Keratinocyte (primary cell): ENCODE measurements at regions not wholly inside any gene's neighbourhood (a gene's known extent, or its start where the extent isn't known, plus 50 kb on each side); places are given as distances from the start of the nearest gene placed in this dataset.

Experiments
- DNase-seq: peaks from one replicate; pipeline ENCODE4 v3.0.0-alpha.2; 2011; ENCODE audit warnings: low read depth, missing footprints, low spot score
- FAIRE-seq: peaks from 2 replicates; lab custom pipeline; 2011; peaks lifted over from hg19 to GRCh38; lab: Jason Lieb, UNC
- H2AFZ ChIP-seq: 2 replicates; pipeline ENCODE4 v1.6.0; 2012; ENCODE audit warnings: low read length, control low read depth, inconsistent platforms; ENCODE audit not compliant: control insufficient read depth
- H3K27ac ChIP-seq: 2 replicates; pipeline ENCODE4 v1.5.1; 2011; ENCODE audit warnings: low read length; ENCODE audit not compliant: control insufficient read depth, insufficient read depth
- H3K27me3 ChIP-seq: 3 replicates; pipeline ENCODE4 v1.6.0; 2011; ENCODE audit warnings: low read length; ENCODE audit not compliant: control insufficient read depth, insufficient read depth; ENCODE audit errors: extremely low read depth
- H3K36me3 ChIP-seq, 2 experiments: 2 replicates in 1 of 2; 3 replicates in 1 of 2; pipeline ENCODE4 v1.5.1; 2011; ENCODE audit warnings: low read length in 2 of 2, mild to moderate bottlenecking in 1 of 2; ENCODE audit not compliant: control insufficient read depth in 2 of 2, insufficient read depth in 2 of 2; ENCODE audit errors: extremely low read depth in 1 of 2
- H3K4me1 ChIP-seq: 3 replicates; pipeline ENCODE4 v1.5.1; 2011; ENCODE audit warnings: low read length; ENCODE audit not compliant: control insufficient read depth, insufficient read depth; ENCODE audit errors: extremely low read depth
- H3K4me2 ChIP-seq: 3 replicates; pipeline ENCODE4 v1.6.0; 2011; ENCODE audit warnings: low read depth, low read length; ENCODE audit not compliant: control insufficient read depth, insufficient read depth; ENCODE audit errors: extremely low read depth
- H3K4me3 ChIP-seq, 3 experiments: fragments of 200-600 bp in 1 of 3; sonication (generic) in 1 of 3; 2 replicates in 2 of 3; 3 replicates in 1 of 3; pipeline ENCODE4 v1.5.1; 2011 to 2016; ENCODE audit warnings: low read length in 3 of 3, mild to moderate bottlenecking in 3 of 3, control low read depth in 2 of 3, inconsistent platforms in 1 of 3, low read depth in 1 of 3, mixed read lengths in 1 of 3, mixed run types in 1 of 3, moderate library complexity in 1 of 3; ENCODE audit not compliant: control insufficient read depth in 2 of 3, insufficient read depth in 2 of 3; ENCODE audit errors: extremely low read depth in 1 of 3
- H3K79me2 ChIP-seq: 2 replicates; pipeline ENCODE4 v1.6.0; 2012; ENCODE audit warnings: low read length; ENCODE audit not compliant: control insufficient read depth, insufficient read depth
- H3K9ac ChIP-seq: 3 replicates; pipeline ENCODE4 v1.6.0; 2011; ENCODE audit warnings: low read length; ENCODE audit not compliant: control insufficient read depth, insufficient read depth; ENCODE audit errors: extremely low read depth
- H3K9me1 ChIP-seq: 3 replicates; pipeline ENCODE4 v1.6.0; 2011; ENCODE audit warnings: low read length; ENCODE audit not compliant: control insufficient read depth, insufficient read depth; ENCODE audit errors: extremely low read depth
- H3K9me3 ChIP-seq: 2 replicates; pipeline ENCODE4 v1.5.1; 2012; ENCODE audit warnings: low read depth, low read length; ENCODE audit not compliant: control insufficient read depth
- H4K20me1 ChIP-seq: 3 replicates; pipeline ENCODE4 v1.6.0; 2011; ENCODE audit warnings: low read length; ENCODE audit not compliant: control insufficient read depth, insufficient read depth; ENCODE audit errors: extremely low read depth
- EZH2 ChIP-seq: IDR thresholded peaks from one replicate; pipeline ENCODE4 v1.6.1; 2012; ENCODE audit warnings: inconsistent platforms, mild to moderate bottlenecking, low read length, moderate library complexity
- dilution Hi-C: fragments of 300-500 bp; cut with MboI; formaldehyde crosslinking; loops from one replicate; pipeline ENCODE4 v1.7.0; 2020; ENCODE audit warnings: low sequenced_read_pairs; ENCODE audit not compliant: extremely low pct_ligation_motif_present
- TF ChIP-seq, protein P1 (sequence below), 3 experiments: IDR thresholded peaks in 1 of 3; conservative IDR thresholded peaks in 1 of 3; optimal IDR thresholded peaks in 1 of 3; 2 replicates in 2 of 3; 3 replicates in 1 of 3; pipeline versions ENCODE3 to v1.5.1; 2011; ENCODE audit warnings: low read length in 3 of 3, mild to moderate bottlenecking in 3 of 3, moderate library complexity in 2 of 3, control low read depth in 1 of 3, inconsistent platforms in 1 of 3; ENCODE audit not compliant: insufficient read depth in 2 of 3; ENCODE audit errors: extremely low read depth in 1 of 3

DNA sequence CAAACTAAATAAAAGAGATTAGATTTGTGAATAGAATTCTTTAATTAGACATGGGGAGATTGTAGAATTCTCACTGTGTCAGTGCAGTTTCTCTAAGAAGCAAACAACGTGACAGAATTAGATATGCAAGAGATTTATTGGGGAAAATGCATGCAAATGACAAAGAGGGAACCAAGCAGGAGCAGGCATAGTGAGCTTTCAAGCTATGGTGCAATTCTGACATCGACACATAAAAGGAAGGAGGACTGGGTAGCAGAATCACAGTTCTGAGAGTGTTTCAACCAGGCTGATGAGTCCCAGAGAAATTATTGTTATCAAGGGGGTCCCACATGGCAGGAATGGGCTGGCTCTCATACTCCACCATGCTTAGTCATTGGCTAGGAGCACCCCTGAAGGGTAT is 338.4 kb downstream of the FIGN start:
- H3K4me3 ChIP-seq, result no peak overlapping the region
- FAIRE-seq (no peak), DNase-seq (no peak)
- H3K4me1 ChIP-seq, result no peaks in the 10 kb centered on the region
- peaks cover 2% of the 10 kb centered on the region for H3K27me3 ChIP-seq
- H3K36me3 ChIP-seq, result no peaks in the 10 kb centered on the region
- H3K9ac ChIP-seq, result no peak overlapping the region
- TF ChIP-seq EZH2, result no peak
- TF ChIP-seq, protein P1, sequence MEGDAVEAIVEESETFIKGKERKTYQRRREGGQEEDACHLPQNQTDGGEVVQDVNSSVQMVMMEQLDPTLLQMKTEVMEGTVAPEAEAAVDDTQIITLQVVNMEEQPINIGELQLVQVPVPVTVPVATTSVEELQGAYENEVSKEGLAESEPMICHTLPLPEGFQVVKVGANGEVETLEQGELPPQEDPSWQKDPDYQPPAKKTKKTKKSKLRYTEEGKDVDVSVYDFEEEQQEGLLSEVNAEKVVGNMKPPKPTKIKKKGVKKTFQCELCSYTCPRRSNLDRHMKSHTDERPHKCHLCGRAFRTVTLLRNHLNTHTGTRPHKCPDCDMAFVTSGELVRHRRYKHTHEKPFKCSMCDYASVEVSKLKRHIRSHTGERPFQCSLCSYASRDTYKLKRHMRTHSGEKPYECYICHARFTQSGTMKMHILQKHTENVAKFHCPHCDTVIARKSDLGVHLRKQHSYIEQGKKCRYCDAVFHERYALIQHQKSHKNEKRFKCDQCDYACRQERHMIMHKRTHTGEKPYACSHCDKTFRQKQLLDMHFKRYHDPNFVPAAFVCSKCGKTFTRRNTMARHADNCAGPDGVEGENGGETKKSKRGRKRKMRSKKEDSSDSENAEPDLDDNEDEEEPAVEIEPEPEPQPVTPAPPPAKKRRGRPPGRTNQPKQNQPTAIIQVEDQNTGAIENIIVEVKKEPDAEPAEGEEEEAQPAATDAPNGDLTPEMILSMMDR (optimal IDR thresholded peaks at IDR 0.05 in 1 of 3, IDR thresholded peaks at IDR 0.05 in 1 of 3, conservative IDR thresholded peaks at IDR 0.05 in 1 of 3; ENCODE audit: extremely low read depth in 1 of 3, insufficient read depth in 2 of 3, low read length in 3 of 3), result no peak
- H3K9me1 ChIP-seq, result no peaks in the 10 kb centered on the region
- H4K20me1 ChIP-seq, result no peaks in the 10 kb centered on the region
- H2AFZ ChIP-seq, result no peak overlapping the region
- H3K27ac ChIP-seq, result no peak overlapping the region
- no peaks in the 10 kb centered on the region for H3K9me3 ChIP-seq
- dilution Hi-C loops, result no loop called here
- no peak overlapping the region for H3K4me2 ChIP-seq
- no peaks in the 10 kb centered on the region for H3K79me2 ChIP-seq

DNA sequence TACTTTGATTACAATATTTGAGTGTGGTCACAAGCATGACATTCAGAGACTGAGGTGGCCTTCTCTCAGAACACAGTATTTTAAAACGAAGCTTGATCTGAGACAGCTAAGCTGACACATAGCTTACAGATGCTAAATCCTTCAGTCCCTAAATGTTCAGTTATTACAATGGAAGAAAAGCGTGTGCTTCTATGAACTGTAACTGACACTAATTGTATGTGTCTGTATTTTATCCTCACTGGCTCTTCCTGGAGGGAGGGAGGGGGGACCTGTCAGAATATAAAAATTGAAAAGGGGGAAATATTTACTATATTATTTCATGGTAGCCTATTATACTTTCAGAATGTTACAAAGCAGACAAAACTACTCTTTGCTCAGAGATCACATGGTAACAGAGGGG is 340.2 kb downstream of the FIGN start:
- dilution Hi-C loops, result no loop called here
- TF ChIP-seq EZH2, result no peak
- TF ChIP-seq, protein P1 (optimal IDR thresholded peaks at IDR 0.05 in 1 of 3, IDR thresholded peaks at IDR 0.05 in 1 of 3, conservative IDR thresholded peaks at IDR 0.05 in 1 of 3; ENCODE audit: extremely low read depth in 1 of 3, insufficient read depth in 2 of 3, low read length in 3 of 3), result no peak
- Histone ChIP-seq H3K36me3 (no peaks in the 10 kb centered on the region), H3K4me2 (no peak overlapping the region), H3K9me3 (no peaks in the 10 kb centered on the region), H3K27me3 (no peaks in the 10 kb centered on the region), H3K4me1 (no peaks in the 10 kb centered on the region), H3K27ac (no peak overlapping the region), H3K9ac (no peak overlapping the region), H4K20me1 (no peaks in the 10 kb centered on the region), H3K4me3 (no peak overlapping the region), H3K79me2 (no peaks in the 10 kb centered on the region), H2AFZ (no peak overlapping the region), H3K9me1 (no peaks in the 10 kb centered on the region)
- FAIRE-seq, result no peak
- DNase-seq, result no peak
